ENCODE measurements at regions not wholly inside any gene's neighbourhood (a gene's known extent, or its start where the extent isn't known, plus 50 kb on each side); places are given as distances from the start of the nearest gene placed in this dataset.
"Not testable (repeated sequence)": the region's sequence is repeated elsewhere in the genome, so short reads cannot be mapped to it uniquely, and the experiment has no call there.

DNA sequence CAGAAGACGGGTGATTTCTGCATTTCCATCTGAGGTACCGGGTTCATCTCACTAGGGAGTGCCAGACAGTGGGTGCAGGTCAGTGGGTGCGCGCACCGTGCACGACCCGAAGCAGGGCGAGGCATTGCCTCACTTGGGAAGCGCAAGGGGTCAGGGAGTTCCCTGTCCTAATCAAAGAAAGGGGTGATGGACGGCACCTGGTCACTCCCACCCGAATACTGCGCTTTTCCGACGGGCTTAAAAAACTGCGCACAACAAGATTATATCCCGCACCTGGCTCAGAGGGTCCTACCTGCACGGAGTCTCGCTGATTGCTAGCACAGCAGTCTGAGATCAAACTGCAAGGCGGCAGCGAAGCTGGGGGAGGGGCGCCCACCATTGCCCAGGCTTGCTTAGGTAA, 1403.1 kb downstream of the REEP3 start:
- TF ChIP-seq, protein P1, sequence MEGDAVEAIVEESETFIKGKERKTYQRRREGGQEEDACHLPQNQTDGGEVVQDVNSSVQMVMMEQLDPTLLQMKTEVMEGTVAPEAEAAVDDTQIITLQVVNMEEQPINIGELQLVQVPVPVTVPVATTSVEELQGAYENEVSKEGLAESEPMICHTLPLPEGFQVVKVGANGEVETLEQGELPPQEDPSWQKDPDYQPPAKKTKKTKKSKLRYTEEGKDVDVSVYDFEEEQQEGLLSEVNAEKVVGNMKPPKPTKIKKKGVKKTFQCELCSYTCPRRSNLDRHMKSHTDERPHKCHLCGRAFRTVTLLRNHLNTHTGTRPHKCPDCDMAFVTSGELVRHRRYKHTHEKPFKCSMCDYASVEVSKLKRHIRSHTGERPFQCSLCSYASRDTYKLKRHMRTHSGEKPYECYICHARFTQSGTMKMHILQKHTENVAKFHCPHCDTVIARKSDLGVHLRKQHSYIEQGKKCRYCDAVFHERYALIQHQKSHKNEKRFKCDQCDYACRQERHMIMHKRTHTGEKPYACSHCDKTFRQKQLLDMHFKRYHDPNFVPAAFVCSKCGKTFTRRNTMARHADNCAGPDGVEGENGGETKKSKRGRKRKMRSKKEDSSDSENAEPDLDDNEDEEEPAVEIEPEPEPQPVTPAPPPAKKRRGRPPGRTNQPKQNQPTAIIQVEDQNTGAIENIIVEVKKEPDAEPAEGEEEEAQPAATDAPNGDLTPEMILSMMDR (IDR thresholded peaks at IDR 0.05), result not testable (repeated sequence)
- TF ChIP-seq EZH2 (IDR thresholded peaks at IDR 0.05; ENCODE audit: borderline replicate concordance, insufficient read depth, low read depth, low read length, poor library complexity, severe bottlenecking), result not testable (repeated sequence)

Data from B cell (primary cell).